ENCODE measurements at regions not wholly inside any gene's neighbourhood (a gene's known extent, or its start where the extent isn't known, plus 50 kb on each side); places are given as distances from the start of the nearest gene placed in this dataset.

DNA sequence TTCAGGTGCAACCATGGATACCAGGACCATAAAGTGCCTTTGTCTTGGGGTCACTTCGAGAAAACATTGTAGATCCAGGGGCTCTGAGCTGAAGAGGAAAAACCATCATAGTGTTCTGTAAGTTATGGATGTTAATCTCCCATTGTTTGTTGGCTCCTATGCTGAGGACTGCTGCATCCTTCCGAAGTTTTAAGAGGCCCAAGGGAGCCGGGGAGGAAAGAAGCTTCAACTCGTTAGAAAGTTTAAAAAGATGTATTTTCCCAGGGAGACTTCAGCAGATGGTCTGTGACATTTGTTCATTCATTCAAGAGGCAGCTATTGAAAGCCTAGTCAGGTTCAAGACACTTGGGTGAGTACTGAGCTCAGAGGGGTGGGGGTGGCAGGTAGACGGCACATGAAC, 378.8 kb upstream of the TBX3 start:
- Mint-ChIP-seq H3K4me3 (no peak overlapping the region), H3K27ac (no peak overlapping the region), H3K36me3 (ENCODE audit: low read depth) (no peaks in the 10 kb centered on the region), H3K4me1 (ENCODE audit: low read depth) (no peaks in the 10 kb centered on the region), H3K9me3 (peaks cover 2% of the 10 kb centered on the region), H3K27me3 (peaks cover 2% of the 10 kb centered on the region)
- POLR2A ChIA-PET = no interaction called here
- intact Hi-C loops (cut with micrococcal nuclease) = no loop called here
- DNase-seq = no peak
- TF ChIP-seq, protein P1, sequence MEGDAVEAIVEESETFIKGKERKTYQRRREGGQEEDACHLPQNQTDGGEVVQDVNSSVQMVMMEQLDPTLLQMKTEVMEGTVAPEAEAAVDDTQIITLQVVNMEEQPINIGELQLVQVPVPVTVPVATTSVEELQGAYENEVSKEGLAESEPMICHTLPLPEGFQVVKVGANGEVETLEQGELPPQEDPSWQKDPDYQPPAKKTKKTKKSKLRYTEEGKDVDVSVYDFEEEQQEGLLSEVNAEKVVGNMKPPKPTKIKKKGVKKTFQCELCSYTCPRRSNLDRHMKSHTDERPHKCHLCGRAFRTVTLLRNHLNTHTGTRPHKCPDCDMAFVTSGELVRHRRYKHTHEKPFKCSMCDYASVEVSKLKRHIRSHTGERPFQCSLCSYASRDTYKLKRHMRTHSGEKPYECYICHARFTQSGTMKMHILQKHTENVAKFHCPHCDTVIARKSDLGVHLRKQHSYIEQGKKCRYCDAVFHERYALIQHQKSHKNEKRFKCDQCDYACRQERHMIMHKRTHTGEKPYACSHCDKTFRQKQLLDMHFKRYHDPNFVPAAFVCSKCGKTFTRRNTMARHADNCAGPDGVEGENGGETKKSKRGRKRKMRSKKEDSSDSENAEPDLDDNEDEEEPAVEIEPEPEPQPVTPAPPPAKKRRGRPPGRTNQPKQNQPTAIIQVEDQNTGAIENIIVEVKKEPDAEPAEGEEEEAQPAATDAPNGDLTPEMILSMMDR (IDR thresholded peaks at IDR 0.05) = no peak
- no peak for ATAC-seq
- CTCF ChIA-PET = no interaction called here

DNA sequence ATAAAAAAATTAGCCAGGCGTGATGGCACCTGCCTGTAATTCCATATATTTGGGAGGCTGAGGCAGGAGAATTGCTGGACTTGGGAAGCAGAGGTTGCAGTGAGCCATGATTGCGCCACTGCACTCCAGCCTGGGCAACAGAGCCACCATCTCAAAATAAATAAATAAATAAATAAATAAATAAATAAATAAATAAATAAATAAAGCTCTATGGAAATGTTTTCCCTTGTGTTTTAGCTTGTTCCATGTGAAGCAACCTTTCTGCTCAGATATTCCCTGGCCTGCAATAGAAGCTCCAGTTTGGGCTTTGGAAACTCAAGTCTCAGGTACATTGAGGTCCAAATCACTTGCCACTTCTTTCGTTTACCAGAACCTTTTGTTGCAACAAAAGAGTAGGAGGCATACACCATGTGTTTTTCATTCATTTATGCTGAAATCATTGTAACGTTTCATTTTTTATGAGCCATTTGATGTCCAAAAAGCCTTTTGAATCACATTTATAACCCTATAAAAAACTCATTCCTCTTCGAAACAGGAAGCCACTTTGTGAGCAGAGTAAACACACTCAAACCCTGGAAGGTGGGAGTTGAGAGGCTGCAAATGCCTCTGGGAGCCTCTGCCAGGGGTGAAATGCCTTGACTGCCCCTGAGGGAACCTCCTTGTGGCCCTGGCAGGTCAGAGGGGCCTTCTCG, 376.6 kb upstream of the TBX3 start:
- Mint-ChIP-seq H3K9me3 (peaks cover 2% of the 10 kb centered on the region), H3K36me3 (ENCODE audit: low read depth) (no peaks in the 10 kb centered on the region), H3K27ac (no peak overlapping the region), H3K27me3 (peaks cover 2% of the 10 kb centered on the region), H3K4me1 (ENCODE audit: low read depth) (no peaks in the 10 kb centered on the region), H3K4me3 (no peak overlapping the region)
- ChIA-PET POLR2A (no interaction called here), CTCF (no interaction called here)
- ATAC-seq = no peak
- TF ChIP-seq, protein P1 (IDR thresholded peaks at IDR 0.05) = no peak
- DNase-seq = no peak
- intact Hi-C loops (cut with micrococcal nuclease) = no loop called here

DNA sequence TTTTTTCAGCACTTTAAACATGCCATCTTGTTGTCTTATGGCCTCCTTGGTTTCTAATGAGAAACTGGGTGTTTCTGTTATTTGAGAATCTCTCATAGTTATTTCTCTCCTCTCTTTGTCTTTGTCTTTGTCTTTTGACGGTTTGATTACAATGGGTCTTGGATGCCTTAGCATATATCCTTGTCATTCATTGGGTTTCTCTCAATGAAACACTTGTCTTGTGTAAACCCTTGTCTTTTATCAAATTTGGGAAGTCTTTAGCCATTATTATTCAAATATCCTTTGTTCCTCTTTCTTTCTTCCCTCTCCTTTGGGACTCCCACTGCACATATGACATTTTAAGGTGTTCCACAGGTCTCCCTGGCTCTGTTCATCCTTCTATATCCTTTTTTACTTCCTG, 373.5 kb upstream of the TBX3 start:
- TF ChIP-seq, protein P1 (IDR thresholded peaks at IDR 0.05) = no peak
- H3K9me3 Mint-ChIP-seq = peaks cover 3% of the 10 kb centered on the region
- no peaks in the 10 kb centered on the region for H3K4me1 Mint-ChIP-seq (ENCODE audit: low read depth)
- ChIA-PET CTCF (no interaction called here), POLR2A (no interaction called here)
- H3K27ac Mint-ChIP-seq = no peak overlapping the region
- intact Hi-C loops (cut with micrococcal nuclease) = no loop called here
- H3K36me3 Mint-ChIP-seq (ENCODE audit: low read depth) = no peaks in the 10 kb centered on the region
- no peak overlapping the region for H3K4me3 Mint-ChIP-seq
- H3K27me3 Mint-ChIP-seq = peaks cover 2% of the 10 kb centered on the region
- no peak for ATAC-seq
- no peak for DNase-seq

DNA sequence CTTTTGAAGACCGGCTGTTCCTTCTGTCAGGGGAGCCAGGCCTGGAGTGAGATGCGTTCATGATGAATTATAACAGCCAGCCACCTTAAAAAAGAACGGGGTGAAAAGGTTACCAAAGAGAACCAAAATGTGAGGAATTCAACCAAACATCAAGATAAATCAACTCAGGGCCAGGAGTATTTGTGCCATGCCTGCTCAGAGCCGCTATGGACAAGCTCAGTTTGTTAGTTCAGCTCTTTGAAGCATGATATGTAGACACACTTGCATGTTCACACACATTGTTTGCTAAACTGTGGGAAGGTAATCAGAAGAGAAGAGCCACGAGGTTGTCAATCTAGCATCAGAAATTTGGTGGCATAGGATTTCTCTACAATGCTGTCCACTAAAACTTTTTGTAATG, 367.4 kb upstream of the TBX3 start:
- DNase-seq = no peak
- peaks cover 5% of the 10 kb centered on the region for H3K9me3 Mint-ChIP-seq
- H3K27ac Mint-ChIP-seq = no peak overlapping the region
- intact Hi-C loops (cut with micrococcal nuclease) = no loop called here
- no peaks in the 10 kb centered on the region for H3K4me1 Mint-ChIP-seq (ENCODE audit: low read depth)
- POLR2A ChIA-PET = no interaction called here
- H3K36me3 Mint-ChIP-seq (ENCODE audit: low read depth) = no peaks in the 10 kb centered on the region
- no peaks in the 10 kb centered on the region for H3K27me3 Mint-ChIP-seq
- ATAC-seq = no peak
- TF ChIP-seq, protein P1 (IDR thresholded peaks at IDR 0.05) = no peak
- CTCF ChIA-PET = no interaction called here
- no peak overlapping the region for H3K4me3 Mint-ChIP-seq

DNA sequence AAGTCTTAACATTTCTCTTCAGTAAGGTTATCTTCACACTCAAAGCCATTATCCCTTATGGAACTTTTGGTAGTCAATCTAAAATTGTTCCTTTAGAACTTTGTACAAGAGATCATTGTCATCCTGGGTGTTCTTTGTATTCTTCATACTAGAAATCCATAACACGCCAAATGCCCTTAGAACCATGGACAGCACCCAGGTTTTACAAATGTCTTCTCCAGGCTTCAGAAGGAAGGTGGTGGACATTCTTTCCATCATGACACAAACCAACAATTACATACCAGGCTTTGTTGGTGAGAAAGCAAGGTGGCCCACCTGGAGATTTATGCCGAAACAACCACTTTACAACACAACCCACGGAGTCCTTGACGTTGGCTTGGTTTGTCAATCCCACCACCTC, 365.6 kb upstream of the TBX3 start:
- intact Hi-C loops (cut with micrococcal nuclease) = no loop called here
- no peak for ATAC-seq
- peaks cover 5% of the 10 kb centered on the region for H3K9me3 Mint-ChIP-seq
- no peaks in the 10 kb centered on the region for H3K27me3 Mint-ChIP-seq
- ChIA-PET CTCF (no interaction called here), POLR2A (no interaction called here)
- no peak overlapping the region for H3K27ac Mint-ChIP-seq
- no peaks in the 10 kb centered on the region for H3K4me1 Mint-ChIP-seq (ENCODE audit: low read depth)
- no peak overlapping the region for H3K4me3 Mint-ChIP-seq
- no peaks in the 10 kb centered on the region for H3K36me3 Mint-ChIP-seq (ENCODE audit: low read depth)
- TF ChIP-seq, protein P1 (IDR thresholded peaks at IDR 0.05) = no peak
- no peak for DNase-seq

Data from activated CD8-positive, alpha-beta T cell treated with anti-CD3 and anti-CD28 coated beads for 36 hours (primary cell).